Stomach (tissue), 8 donors: ENCODE measurements at regions not wholly inside any gene's neighbourhood (a gene's known extent, or its start where the extent isn't known, plus 50 kb on each side); places are given as distances from the start of the nearest gene placed in this dataset.

Experiments used
- DNase-seq, 2 donors: peaks; one replicate each; pipeline versions ENCODE4 v3.0.0 to v3.0.0-alpha.2; 2013 to 2019
- H3K27ac ChIP-seq, 5 donors: fragments of 200-600 bp in 4 of 5; sonication (generic) in 4 of 5; one replicate each; pipeline ENCODE4 v1.5.1; 2013 to 2019; ENCODE audit warnings: mild to moderate bottlenecking in 1 of 5, moderate library complexity in 1 of 5
- H3K27me3 ChIP-seq, 3 donors: fragments of 200-600 bp; sonication (generic); one replicate each; pipeline ENCODE4 v1.5.1; 2017 to 2019; ENCODE audit warnings: mixed run types in 1 of 3
- H3K36me3 ChIP-seq, 4 donors: fragments of 200-600 bp; sonication (generic); 1 replicate in 3 of 4; 2 replicates in 1 of 4; pipeline ENCODE4 v1.5.1; 2016 to 2019
- H3K4me1 ChIP-seq, 4 donors: fragments of 200-600 bp; sonication (generic); one replicate each; pipeline ENCODE4 v1.5.1; 2016 to 2019
- H3K4me3 ChIP-seq, 4 donors: fragments of 200-600 bp; sonication (generic) in 3 of 4; one replicate each; pipeline ENCODE4 v1.5.1; 2016 to 2019; ENCODE audit warnings: mild to moderate bottlenecking in 1 of 4
- H3K9me3 ChIP-seq, 4 donors: fragments of 200-600 bp; sonication (generic); one replicate each; pipeline ENCODE4 v1.5.1; 2016 to 2019
- EP300 ChIP-seq: sonication (generic); formaldehyde crosslinking; IDR thresholded peaks from one replicate; pipeline ENCODE4 v1.6.1; 2017; ENCODE audit warnings: antibody characterized with exemption
- POLR2A ChIP-seq, 4 donors: fragments of 450-650 bp; IDR thresholded peaks; one replicate each; pipeline ENCODE4 v1.6.1; 2016; ENCODE audit warnings: antibody characterized with exemption in 4 of 4, control low read depth in 2 of 4, mild to moderate bottlenecking in 1 of 4, moderate library complexity in 1 of 4
- POLR2AphosphoS5 ChIP-seq, 3 donors: sonication (generic); formaldehyde crosslinking; IDR thresholded peaks; one replicate each; pipeline ENCODE4 v1.6.1; 2016; ENCODE audit warnings: antibody characterized with exemption in 3 of 3
- WGBS, 5 donors: extraction: QIAGEN DNeasy Blood & Tissue Kit in 3 of 5; methylation state at CpG; one replicate each; pipeline versions ENCODE4 v1.1.5 to v1.1.7; 2013 to 2018; 5-methylcytosine and 5-hydroxymethylcytosine counted together
- intact Hi-C: fragments of 100-400 bp; cut with DNase I; formaldehyde crosslinking; loops from one replicate; pipeline ENCODE4 v1.15.1; 2023; ENCODE audit warnings: low total_unique reads
- TF ChIP-seq, protein P1 (sequence below), 7 experiments: fragments of 450-650 bp in 4 of 7; fragments of 200-600 bp in 3 of 7; sonication (generic) in 3 of 7; IDR thresholded peaks; one replicate each; pipeline ENCODE4 v1.5.1; 2016 to 2019; ENCODE audit warnings: antibody characterized with exemption in 7 of 7, control low read depth in 2 of 7, mild to moderate bottlenecking in 1 of 7
- donor health status: healthy with polysubstance abuse.
- donor health status: Bipolar disorder and iron deficiency.
- donor health status: healthy.

- 53 to 71% (median 68%) methylated on average over 1 of the region's 1 CpG for WGBS, 5 donors
- Histone ChIP-seq H3K4me3 (no peak overlapping the region), H3K27ac (no peak overlapping the region), H3K4me1 (no peaks in the 10 kb centered on the region), H3K9me3 (no peaks in the 10 kb centered on the region), H3K36me3 (no peaks in the 10 kb centered on the region), H3K27me3 (no peaks in the 10 kb centered on the region)
- intact Hi-C loops, result no loop called here
- TF ChIP-seq POLR2A (IDR thresholded peaks at IDR 0.05) (no peak), EP300 (no peak), POLR2AphosphoS5 (IDR thresholded peaks at IDR 0.05) (no peak)
- TF ChIP-seq, protein P1, sequence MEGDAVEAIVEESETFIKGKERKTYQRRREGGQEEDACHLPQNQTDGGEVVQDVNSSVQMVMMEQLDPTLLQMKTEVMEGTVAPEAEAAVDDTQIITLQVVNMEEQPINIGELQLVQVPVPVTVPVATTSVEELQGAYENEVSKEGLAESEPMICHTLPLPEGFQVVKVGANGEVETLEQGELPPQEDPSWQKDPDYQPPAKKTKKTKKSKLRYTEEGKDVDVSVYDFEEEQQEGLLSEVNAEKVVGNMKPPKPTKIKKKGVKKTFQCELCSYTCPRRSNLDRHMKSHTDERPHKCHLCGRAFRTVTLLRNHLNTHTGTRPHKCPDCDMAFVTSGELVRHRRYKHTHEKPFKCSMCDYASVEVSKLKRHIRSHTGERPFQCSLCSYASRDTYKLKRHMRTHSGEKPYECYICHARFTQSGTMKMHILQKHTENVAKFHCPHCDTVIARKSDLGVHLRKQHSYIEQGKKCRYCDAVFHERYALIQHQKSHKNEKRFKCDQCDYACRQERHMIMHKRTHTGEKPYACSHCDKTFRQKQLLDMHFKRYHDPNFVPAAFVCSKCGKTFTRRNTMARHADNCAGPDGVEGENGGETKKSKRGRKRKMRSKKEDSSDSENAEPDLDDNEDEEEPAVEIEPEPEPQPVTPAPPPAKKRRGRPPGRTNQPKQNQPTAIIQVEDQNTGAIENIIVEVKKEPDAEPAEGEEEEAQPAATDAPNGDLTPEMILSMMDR (IDR thresholded peaks at IDR 0.05), result no peak
- DNase-seq, result no peak
Observed at GRCh38 chr1:173400387-173400995, 76.6 kb upstream of the PRDX6 start.

- Histone ChIP-seq H3K27me3 (no peaks in the 10 kb centered on the region), H3K9me3 (no peaks in the 10 kb centered on the region), H3K36me3 (no peaks in the 10 kb centered on the region), H3K4me1 (peaks cover 0 to 7% (median 4%) of the 10 kb centered on the region in 4 donors), H3K4me3 (no peak overlapping the region), H3K27ac (no peak overlapping the region)
- no peak for DNase-seq
- WGBS, 5 donors, result 88 to 100% (median 95%) methylated on average over 3 of the region's 3 CpGs
- intact Hi-C loops, result no loop called here
- TF ChIP-seq EP300 (no peak), POLR2AphosphoS5 (IDR thresholded peaks at IDR 0.05) (no peak)
- TF ChIP-seq, protein P1 (IDR thresholded peaks at IDR 0.05), result no peak
Observed at GRCh38 chr1:173403996-173404395, 73.1 kb upstream of the PRDX6 start.

GRCh38 chr1:173405281-173405680, 71.9 kb upstream of the PRDX6 start:
- intact Hi-C loops, result no loop called here
- no peaks in the 10 kb centered on the region for H3K27me3 ChIP-seq

GRCh38 chr1:173405834-173406233, 71.3 kb upstream of the PRDX6 start:
- Histone ChIP-seq H3K27me3 (no peaks in the 10 kb centered on the region), H3K36me3 (peaks cover 0 to 6% (median 0%) of the 10 kb centered on the region in 4 donors), H3K4me1 (peaks cover 0 to 21% (median 7%) of the 10 kb centered on the region in 4 donors), H3K9me3 (no peaks in the 10 kb centered on the region), H3K27ac (no peak overlapping the region), H3K4me3 (no peak overlapping the region)
- no peak for DNase-seq
- whole genome bisulfite sequencing, 5 donors, result 75 to 85% (median 81%) methylated on average over 3 of the region's 3 CpGs
- TF ChIP-seq POLR2AphosphoS5 (IDR thresholded peaks at IDR 0.05) (no peak), POLR2A (IDR thresholded peaks at IDR 0.05) (no peak), EP300 (no peak)
- TF ChIP-seq, protein P1 (IDR thresholded peaks at IDR 0.05), result no peak
- intact Hi-C loops, result no loop called here

More at GRCh38 chr1:173405281-173405680, 71.9 kb upstream of the PRDX6 start:
- no peaks in the 10 kb centered on the region for H3K9me3 ChIP-seq
- no peak overlapping the region for H3K27ac ChIP-seq
- TF ChIP-seq POLR2A (IDR thresholded peaks at IDR 0.05) (no peak), EP300 (no peak)
- TF ChIP-seq, protein P1 (IDR thresholded peaks at IDR 0.05), result no peak
- no peak overlapping the region for H3K4me3 ChIP-seq
- H3K36me3 ChIP-seq, result peaks cover 0 to under 1% (median 0%) of the 10 kb centered on the region in 4 donors
- H3K4me1 ChIP-seq, result peaks cover 0 to 18% (median 7%) of the 10 kb centered on the region in 4 donors
- DNase-seq, result no peak
